ENCODE measurements at regions not wholly inside any gene's neighbourhood (a gene's known extent, or its start where the extent isn't known, plus 50 kb on each side); places are given as distances from the start of the nearest gene placed in this dataset.

DNA sequence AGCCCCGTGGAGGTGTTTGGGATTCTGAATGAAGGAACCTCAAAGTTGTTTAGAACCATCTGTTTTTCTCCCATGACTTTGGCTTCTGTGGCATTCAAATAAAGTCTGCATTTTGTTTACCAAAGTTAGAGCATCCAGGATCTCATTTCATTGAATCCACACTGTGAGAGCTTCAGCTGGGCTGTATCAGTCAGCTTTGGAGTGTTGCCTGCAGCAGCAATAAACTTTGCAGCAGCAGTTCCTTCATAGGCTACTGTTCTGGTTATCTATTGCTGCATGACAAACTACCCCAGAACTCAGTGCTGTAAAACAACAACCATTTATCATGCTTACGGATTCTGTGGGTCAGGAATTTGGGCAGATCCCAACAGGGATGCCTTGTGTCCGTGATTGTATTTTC is 1575.2 kb upstream of the LRRTM3 start (continued):
- TF ChIP-seq, protein P1, sequence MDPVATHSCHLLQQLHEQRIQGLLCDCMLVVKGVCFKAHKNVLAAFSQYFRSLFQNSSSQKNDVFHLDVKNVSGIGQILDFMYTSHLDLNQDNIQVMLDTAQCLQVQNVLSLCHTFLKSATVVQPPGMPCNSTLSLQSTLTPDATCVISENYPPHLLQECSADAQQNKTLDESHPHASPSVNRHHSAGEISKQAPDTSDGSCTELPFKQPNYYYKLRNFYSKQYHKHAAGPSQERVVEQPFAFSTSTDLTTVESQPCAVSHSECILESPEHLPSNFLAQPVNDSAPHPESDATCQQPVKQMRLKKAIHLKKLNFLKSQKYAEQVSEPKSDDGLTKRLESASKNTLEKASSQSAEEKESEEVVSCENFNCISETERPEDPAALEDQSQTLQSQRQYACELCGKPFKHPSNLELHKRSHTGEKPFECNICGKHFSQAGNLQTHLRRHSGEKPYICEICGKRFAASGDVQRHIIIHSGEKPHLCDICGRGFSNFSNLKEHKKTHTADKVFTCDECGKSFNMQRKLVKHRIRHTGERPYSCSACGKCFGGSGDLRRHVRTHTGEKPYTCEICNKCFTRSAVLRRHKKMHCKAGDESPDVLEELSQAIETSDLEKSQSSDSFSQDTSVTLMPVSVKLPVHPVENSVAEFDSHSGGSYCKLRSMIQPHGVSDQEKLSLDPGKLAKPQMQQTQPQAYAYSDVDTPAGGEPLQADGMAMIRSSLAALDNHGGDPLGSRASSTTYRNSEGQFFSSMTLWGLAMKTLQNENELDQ (CRISPR knock-in tag; IDR thresholded peaks at IDR 0.05; ENCODE audit: borderline replicate concordance): no peak
- TF ChIP-seq, protein P2, sequence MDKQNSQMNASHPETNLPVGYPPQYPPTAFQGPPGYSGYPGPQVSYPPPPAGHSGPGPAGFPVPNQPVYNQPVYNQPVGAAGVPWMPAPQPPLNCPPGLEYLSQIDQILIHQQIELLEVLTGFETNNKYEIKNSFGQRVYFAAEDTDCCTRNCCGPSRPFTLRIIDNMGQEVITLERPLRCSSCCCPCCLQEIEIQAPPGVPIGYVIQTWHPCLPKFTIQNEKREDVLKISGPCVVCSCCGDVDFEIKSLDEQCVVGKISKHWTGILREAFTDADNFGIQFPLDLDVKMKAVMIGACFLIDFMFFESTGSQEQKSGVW (CRISPR knock-in tag; IDR thresholded peaks at IDR 0.05; ENCODE audit: borderline replicate concordance): no peak

DNA sequence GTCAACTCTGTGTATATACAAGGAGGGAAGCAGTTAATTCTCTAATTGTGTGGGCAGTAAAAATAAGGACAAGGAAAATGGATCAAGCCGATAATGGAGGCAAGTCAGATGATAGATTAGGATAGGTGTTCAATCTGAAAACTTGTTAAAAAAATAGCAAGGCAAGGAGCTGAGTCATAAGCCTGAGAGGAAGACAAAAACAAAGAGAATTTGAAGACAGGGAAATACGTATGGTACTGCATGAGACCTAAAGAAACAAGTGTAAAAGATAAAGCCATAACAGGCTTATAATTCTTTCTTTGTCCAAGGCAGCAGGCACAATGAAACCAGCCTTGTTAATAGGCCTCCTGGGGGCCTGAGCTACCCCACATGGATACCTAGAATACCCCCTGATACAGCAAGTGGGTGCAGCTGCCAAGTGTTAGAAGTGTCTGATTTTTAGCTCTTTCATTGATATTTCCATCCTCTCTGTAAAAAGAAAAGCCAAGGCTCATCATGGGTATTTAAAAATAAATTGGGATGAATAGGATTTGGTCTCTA is 1570.6 kb upstream of the LRRTM3 start:
- CTCF ChIA-PET (ENCODE audit: low intra/inter-chr PET ratio, low total read pairs): no interaction called here
- no peak overlapping the region for H3K4me2 ChIP-seq (ENCODE audit: low read depth, low read length)

More for the DNA sequence above, 1570.6 kb upstream of the LRRTM3 start:
- no peak overlapping the region for H3K27ac ChIP-seq (ENCODE audit: extremely low read length, insufficient read depth, low read length)
- no peaks in the 10 kb centered on the region for H3K9me3 ChIP-seq (ENCODE audit: low read length)
- H3K27me3 ChIP-seq (ENCODE audit: control insufficient read depth in 1 of 2, insufficient read depth in 2 of 2, low read length in 2 of 2): no peaks in the 10 kb centered on the region
- no peaks in the 10 kb centered on the region for H3K36me3 ChIP-seq (replicated peaks in 1 of 2; ENCODE audit: control insufficient read depth in 1 of 2, insufficient read depth in 2 of 2, low read length in 2 of 2)
- no peaks in the 10 kb centered on the region for H4K20me1 ChIP-seq (ENCODE audit: insufficient read depth, low read length)
- H2AFZ ChIP-seq (ENCODE audit: low read length): no peak overlapping the region
- intact Hi-C loops (cut with micrococcal nuclease; ENCODE audit: unreplicated experiment): no loop called here
- ATAC-seq (no peak), FAIRE-seq (no peak), DNase-seq (ENCODE audit: low spot score) (no peak)
- H3K9ac ChIP-seq (ENCODE audit: insufficient read depth, low read depth, low read length): no peak overlapping the region
- no peaks in the 10 kb centered on the region for H3K79me2 ChIP-seq (ENCODE audit: insufficient read depth, low read length)
- no peak overlapping the region for H3K4me3 ChIP-seq (replicated peaks in 1 of 3; ENCODE audit: insufficient read depth in 1 of 3, low read depth in 2 of 3, low read length in 3 of 3)
- H3K4me1 ChIP-seq (ENCODE audit: insufficient read depth, low read length): no peaks in the 10 kb centered on the region
- in situ Hi-C loops (cut with HindIII; ENCODE audit: extremely low pct_ligation_motif_present, low pct_unique_long_range_greater_than_20kb): no loop called here
- TF ChIP-seq PAX8 (CRISPR knock-in tag; IDR thresholded peaks at IDR 0.05; ENCODE audit: borderline replicate concordance): no peak
- no peak for TF ChIP-seq MEF2D (CRISPR knock-in tag; IDR thresholded peaks at IDR 0.05)
- BruUV-seq (replicated peaks): no TSS peak
- 17% methylated on average over 2 of the region's 2 CpGs for WGBS (ENCODE audit: low lambda C conversion rate)
- POLR2A ChIA-PET: no interaction called here

Measured in HepG2 (cell line).